Tibial artery (tissue), 4 donors: ENCODE measurements at regions not wholly inside any gene's neighbourhood (a gene's known extent, or its start where the extent isn't known, plus 50 kb on each side); places are given as distances from the start of the nearest gene placed in this dataset.

Experiments used
- DNase-seq, 2 donors: peaks; one replicate each; pipeline ENCODE4 v3.0.0-alpha.2; 2019
- H3K27ac ChIP-seq, 2 donors: fragments of 200-600 bp; sonication (generic) in 1 of 2; 1 replicate in 1 of 2; 2 replicates in 1 of 2; pipeline ENCODE4 v1.5.1; 2018 to 2019; ENCODE audit warnings: mild to moderate bottlenecking in 1 of 2
- H3K27me3 ChIP-seq, 2 donors: fragments of 200-600 bp; sonication (generic) in 1 of 2; one replicate each; pipeline versions ENCODE4 v1.5.1 to v1.6.0; 2016 to 2019
- H3K36me3 ChIP-seq, 3 donors: fragments of 200-600 bp; sonication (generic) in 2 of 3; one replicate each; pipeline ENCODE4 v1.5.1; 2016 to 2019; ENCODE audit warnings: mild to moderate bottlenecking in 2 of 3
- H3K4me1 ChIP-seq, 4 donors: fragments of 200-600 bp; sonication (generic) in 2 of 4; 1 replicate in 3 of 4; 2 replicates in 1 of 4; pipeline ENCODE4 v1.5.1; 2016 to 2019
- H3K4me3 ChIP-seq, 2 donors: fragments of 200-600 bp; sonication (generic) in 1 of 2; 1 replicate in 1 of 2; 2 replicates in 1 of 2; pipeline ENCODE4 v1.5.1; 2018 to 2019; ENCODE audit warnings: mild to moderate bottlenecking in 2 of 2
- H3K9me3 ChIP-seq, 3 donors: fragments of 200-600 bp; sonication (generic) in 1 of 3; one replicate each; pipeline ENCODE4 v1.5.1; 2016 to 2019
- intact Hi-C: fragments of 100-400 bp; cut with DNase I; formaldehyde crosslinking; loops from one replicate; pipeline ENCODE4 v1.15.0; 2023; ENCODE audit warnings: low total_unique reads
- TF ChIP-seq, protein P1 (sequence below), 2 experiments: fragments of 200-600 bp in 1 of 2; fragments of 450-650 bp in 1 of 2; IDR thresholded peaks; one replicate each; pipeline ENCODE4 v1.5.1; 2017 to 2019; ENCODE audit warnings: antibody characterized with exemption in 2 of 2, mild to moderate bottlenecking in 1 of 2, moderate library complexity in 1 of 2

DNA sequence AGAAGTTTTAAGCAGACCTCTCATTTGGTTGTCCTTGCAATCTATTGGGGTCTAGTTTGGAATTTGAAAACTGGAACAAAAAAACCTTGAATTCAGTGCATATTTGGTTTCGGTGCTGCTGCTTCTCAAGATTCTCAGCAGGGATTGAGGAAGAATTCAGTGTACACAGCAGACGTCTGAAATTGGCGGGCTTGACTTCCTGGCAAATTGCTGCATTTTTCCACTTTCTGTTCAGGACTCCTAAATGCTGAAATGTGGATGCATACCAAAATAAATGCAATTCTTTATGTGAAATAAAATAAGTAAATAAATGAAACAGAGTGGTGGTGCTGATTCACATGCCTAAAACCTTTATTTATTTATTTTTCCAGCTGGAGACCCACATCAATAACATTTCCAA, 332.4 kb upstream of the KYNU start:
- Histone ChIP-seq H3K27me3 (no peaks in the 10 kb centered on the region), H3K36me3 (no peaks in the 10 kb centered on the region), H3K4me3 (no peak overlapping the region), H3K4me1 (no peaks in the 10 kb centered on the region), H3K27ac (no peak overlapping the region), H3K9me3 (peaks cover 0 to under 1% (median 0%) of the 10 kb centered on the region in 3 donors)
- DNase-seq: no peak
- TF ChIP-seq, protein P1, sequence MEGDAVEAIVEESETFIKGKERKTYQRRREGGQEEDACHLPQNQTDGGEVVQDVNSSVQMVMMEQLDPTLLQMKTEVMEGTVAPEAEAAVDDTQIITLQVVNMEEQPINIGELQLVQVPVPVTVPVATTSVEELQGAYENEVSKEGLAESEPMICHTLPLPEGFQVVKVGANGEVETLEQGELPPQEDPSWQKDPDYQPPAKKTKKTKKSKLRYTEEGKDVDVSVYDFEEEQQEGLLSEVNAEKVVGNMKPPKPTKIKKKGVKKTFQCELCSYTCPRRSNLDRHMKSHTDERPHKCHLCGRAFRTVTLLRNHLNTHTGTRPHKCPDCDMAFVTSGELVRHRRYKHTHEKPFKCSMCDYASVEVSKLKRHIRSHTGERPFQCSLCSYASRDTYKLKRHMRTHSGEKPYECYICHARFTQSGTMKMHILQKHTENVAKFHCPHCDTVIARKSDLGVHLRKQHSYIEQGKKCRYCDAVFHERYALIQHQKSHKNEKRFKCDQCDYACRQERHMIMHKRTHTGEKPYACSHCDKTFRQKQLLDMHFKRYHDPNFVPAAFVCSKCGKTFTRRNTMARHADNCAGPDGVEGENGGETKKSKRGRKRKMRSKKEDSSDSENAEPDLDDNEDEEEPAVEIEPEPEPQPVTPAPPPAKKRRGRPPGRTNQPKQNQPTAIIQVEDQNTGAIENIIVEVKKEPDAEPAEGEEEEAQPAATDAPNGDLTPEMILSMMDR (IDR thresholded peaks at IDR 0.05): no peak
- intact Hi-C loops: no loop called here

GRCh38 chr2:142544173-142544572, 333.3 kb upstream of the KYNU start:
- no peak for DNase-seq
- H3K27ac ChIP-seq: no peak overlapping the region
- H3K4me3 ChIP-seq: no peak overlapping the region
- H3K36me3 ChIP-seq: no peaks in the 10 kb centered on the region
- H3K9me3 ChIP-seq: no peaks in the 10 kb centered on the region
- H3K4me1 ChIP-seq: no peaks in the 10 kb centered on the region
- TF ChIP-seq, protein P1 (IDR thresholded peaks at IDR 0.05): no peak
- intact Hi-C loops: no loop called here
- no peaks in the 10 kb centered on the region for H3K27me3 ChIP-seq

DNA sequence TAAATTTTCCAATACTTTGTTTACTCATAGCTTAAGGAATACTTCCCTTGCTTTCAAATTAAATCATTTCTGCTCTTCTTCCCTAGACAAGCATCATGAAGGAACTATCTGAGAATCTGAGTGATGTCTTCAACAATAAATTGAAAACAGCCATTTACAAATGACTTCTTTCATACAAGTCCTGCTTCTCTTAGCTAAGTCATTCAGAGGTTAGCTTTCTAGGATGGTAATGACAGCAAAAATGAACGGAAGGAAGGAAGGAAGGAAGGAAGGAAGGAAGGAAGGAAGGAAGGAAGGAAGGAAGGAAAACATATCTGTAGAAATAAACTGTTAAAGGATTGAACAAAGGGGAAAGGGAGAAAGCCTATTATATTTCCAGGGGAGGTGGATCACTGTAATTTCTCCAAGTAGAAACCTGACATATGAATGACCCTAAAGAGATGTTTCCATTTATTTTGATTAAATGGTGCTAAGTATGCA, 335.0 kb upstream of the KYNU start:
- H3K9me3 ChIP-seq: no peaks in the 10 kb centered on the region
- no peak overlapping the region for H3K4me3 ChIP-seq
- no peak overlapping the region for H3K27ac ChIP-seq
- no peaks in the 10 kb centered on the region for H3K4me1 ChIP-seq
- intact Hi-C loops: no loop called here
- H3K36me3 ChIP-seq: no peaks in the 10 kb centered on the region
- no peaks in the 10 kb centered on the region for H3K27me3 ChIP-seq
- TF ChIP-seq, protein P1 (IDR thresholded peaks at IDR 0.05): no peak
- DNase-seq: no peak

GRCh38 chr2:142536966-142537365, 340.5 kb upstream of the KYNU start:
- H3K4me1 ChIP-seq: no peaks in the 10 kb centered on the region
- no peak overlapping the region for H3K4me3 ChIP-seq
- TF ChIP-seq, protein P1 (IDR thresholded peaks at IDR 0.05): no peak
- intact Hi-C loops: no loop called here
- H3K9me3 ChIP-seq: no peaks in the 10 kb centered on the region
- H3K27ac ChIP-seq: no peak overlapping the region
- DNase-seq: no peak
- no peaks in the 10 kb centered on the region for H3K27me3 ChIP-seq
- no peaks in the 10 kb centered on the region for H3K36me3 ChIP-seq

DNA sequence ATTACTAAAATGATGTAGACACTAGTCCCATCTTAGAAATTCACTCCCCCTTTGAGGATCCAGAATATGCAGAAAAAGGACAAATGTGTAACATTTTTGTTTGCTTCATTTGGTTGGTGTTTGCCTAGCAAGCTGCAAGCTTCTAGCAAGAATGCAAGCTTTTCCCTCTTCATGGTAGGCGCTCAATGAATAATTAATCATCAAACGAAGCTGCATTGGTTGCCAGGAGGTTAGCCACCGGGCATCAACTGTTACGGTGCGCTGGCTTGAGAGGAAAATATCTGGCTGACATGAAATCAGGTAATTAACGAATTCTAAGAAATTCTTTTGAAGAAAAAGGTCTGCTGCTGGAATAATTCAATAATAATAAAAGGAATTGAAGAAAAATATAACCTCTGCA, 341.0 kb upstream of the KYNU start:
- no peaks in the 10 kb centered on the region for H3K27me3 ChIP-seq
- intact Hi-C loops: no loop called here
- H3K9me3 ChIP-seq: no peaks in the 10 kb centered on the region
- no peak overlapping the region for H3K27ac ChIP-seq
- H3K4me1 ChIP-seq: no peaks in the 10 kb centered on the region
- TF ChIP-seq, protein P1 (IDR thresholded peaks at IDR 0.05): no peak
- no peak for DNase-seq
- H3K36me3 ChIP-seq: no peaks in the 10 kb centered on the region
- no peak overlapping the region for H3K4me3 ChIP-seq

GRCh38 chr2:142535311-142535710, 342.2 kb upstream of the KYNU start:
- TF ChIP-seq, protein P1 (IDR thresholded peaks at IDR 0.05): no peak
- intact Hi-C loops: no loop called here

More at GRCh38 chr2:142535311-142535710, 342.2 kb upstream of the KYNU start:
- Histone ChIP-seq H3K9me3 (no peaks in the 10 kb centered on the region), H3K4me1 (no peaks in the 10 kb centered on the region), H3K4me3 (no peak overlapping the region), H3K27me3 (no peaks in the 10 kb centered on the region), H3K27ac (no peak overlapping the region), H3K36me3 (no peaks in the 10 kb centered on the region)
- DNase-seq: no peak
